Upper lobe of right lung (tissue), 1 donor: ENCODE measurements at regions not wholly inside any gene's neighbourhood (a gene's known extent, or its start where the extent isn't known, plus 50 kb on each side); places are given as distances from the start of the nearest gene placed in this dataset.

Experiments used
- ATAC-seq: fragments of 200-7000 bp; cut with Tn5 transposase; one replicate; pipeline ENCODE4 v1.9.1; 2020; ENCODE audit warnings: mild to moderate bottlenecking, moderate library complexity
- DNase-seq: peaks from one replicate; pipeline ENCODE4 v3.0.0-alpha.2; 2020
- H3K27ac ChIP-seq: fragments of 200-600 bp; one replicate; pipeline ENCODE4 v1.8.0; 2022
- H3K27me3 ChIP-seq: fragments of 200-600 bp; one replicate; pipeline ENCODE4 v1.8.0; 2022; ENCODE audit warnings: mild to moderate bottlenecking
- H3K36me3 ChIP-seq: fragments of 200-600 bp; one replicate; pipeline ENCODE4 v1.8.0; 2022
- H3K4me1 ChIP-seq: fragments of 200-600 bp; one replicate; pipeline ENCODE4 v1.8.0; 2022
- H3K4me3 ChIP-seq: fragments of 200-600 bp; one replicate; pipeline ENCODE4 v1.8.0; 2022; ENCODE audit warnings: mild to moderate bottlenecking
- H3K9me3 ChIP-seq: fragments of 200-600 bp; one replicate; pipeline ENCODE4 v1.8.0; 2022
- CTCF ChIP-seq: fragments of 200-600 bp; IDR thresholded peaks from one replicate; pipeline ENCODE4 v1.8.0; 2022; ENCODE audit warnings: antibody characterized with exemption
- intact Hi-C: fragments of 100-400 bp; cut with DNase I; formaldehyde crosslinking; loops from one replicate; pipeline ENCODE4 v1.11.0; 2022
- donor health status: DM: no; HTN: yes; CAD: no; lungs with severe emphysema.

- no peak for TF ChIP-seq CTCF
- no peaks in the 10 kb centered on the region for H3K4me1 ChIP-seq
- H3K36me3 ChIP-seq = no peaks in the 10 kb centered on the region
- DNase-seq = no peak
- intact Hi-C loops = no loop called here
- H3K27me3 ChIP-seq = no peaks in the 10 kb centered on the region
- H3K27ac ChIP-seq = no peak overlapping the region
- no peaks in the 10 kb centered on the region for H3K9me3 ChIP-seq
- peak; percentile 37 for ATAC-seq
- H3K4me3 ChIP-seq = no peak overlapping the region
Observed at GRCh38 chr4:126956184-126956897, 676.4 kb upstream of the INTU start.

GRCh38 chr4:126957556-126957955 is 675.2 kb upstream of the INTU start:
- intact Hi-C loops = no loop called here
- Histone ChIP-seq H3K27me3 (no peaks in the 10 kb centered on the region), H3K36me3 (no peaks in the 10 kb centered on the region), H3K27ac (no peak overlapping the region), H3K9me3 (no peaks in the 10 kb centered on the region), H3K4me3 (no peak overlapping the region), H3K4me1 (no peaks in the 10 kb centered on the region)
- no peak for DNase-seq
- no peak for TF ChIP-seq CTCF
- no peak for ATAC-seq

- H3K9me3 ChIP-seq = no peaks in the 10 kb centered on the region
- intact Hi-C loops = no loop called here
- no peaks in the 10 kb centered on the region for H3K27me3 ChIP-seq
- no peak for ATAC-seq
- no peak overlapping the region for H3K27ac ChIP-seq
- no peak overlapping the region for H3K4me3 ChIP-seq
- no peak for TF ChIP-seq CTCF
- no peaks in the 10 kb centered on the region for H3K36me3 ChIP-seq
- no peaks in the 10 kb centered on the region for H3K4me1 ChIP-seq
- no peak for DNase-seq
Observed at GRCh38 chr4:126957987-126958386, 674.8 kb upstream of the INTU start.

- Histone ChIP-seq H3K27me3 (no peaks in the 10 kb centered on the region), H3K27ac (no peak overlapping the region), H3K4me1 (no peaks in the 10 kb centered on the region), H3K9me3 (no peaks in the 10 kb centered on the region), H3K36me3 (no peaks in the 10 kb centered on the region), H3K4me3 (no peak overlapping the region)
- DNase-seq (no peak), ATAC-seq (no peak)
- no peak for TF ChIP-seq CTCF
- intact Hi-C loops = no loop called here
Observed at GRCh38 chr4:126958482-126958881, 674.3 kb upstream of the INTU start.

- Histone ChIP-seq H3K4me3 (no peak overlapping the region), H3K4me1 (no peaks in the 10 kb centered on the region), H3K9me3 (no peaks in the 10 kb centered on the region), H3K27ac (no peak overlapping the region), H3K27me3 (no peaks in the 10 kb centered on the region), H3K36me3 (no peaks in the 10 kb centered on the region)
- no peak for DNase-seq
- intact Hi-C loops = no loop called here
- TF ChIP-seq CTCF = no peak
- no peak for ATAC-seq
Observed at GRCh38 chr4:126959056-126959745, 673.6 kb upstream of the INTU start.
